WTC11 (cell line): ENCODE measurements at regions not wholly inside any gene's neighbourhood (a gene's known extent, or its start where the extent isn't known, plus 50 kb on each side); places are given as distances from the start of the nearest gene placed in this dataset.

Experiments
- ATAC-seq: fragments of 200-7000 bp; cut with Tn5 transposase; 2 replicates; pipeline ENCODE4 v1.10.0; 2021; ENCODE audit warnings: mild to moderate bottlenecking, moderate library complexity
- CTCF ChIA-PET: fragments of 300-600 bp; sonication (Branson Sonifier 250); formaldehyde crosslinking; loops from one replicate; lab custom pipeline; 2021; ENCODE audit warnings: antibody characterized with exemption; lab: Charles Lee
- POLR2A ChIA-PET: fragments of 350-600 bp; sonication (Branson Sonifier 250); formaldehyde crosslinking; loops from one replicate; lab custom pipeline; 2021; ENCODE audit warnings: antibody characterized with exemption; lab: Charles Lee
- DNase-seq: peaks from one replicate; pipeline ENCODE4 v3.0.0; 2021; ENCODE audit warnings: low spot score
- H3K27ac Mint-ChIP-seq: 2 replicates; pipeline ENCODE4 v1.8.0; 2021; ENCODE audit warnings: mixed read lengths
- H3K27me3 Mint-ChIP-seq: 2 replicates; pipeline ENCODE4 v1.8.0; 2021; ENCODE audit warnings: low read depth, mild to moderate bottlenecking, moderate library complexity, mixed read lengths
- H3K36me3 Mint-ChIP-seq: 2 replicates; pipeline ENCODE4 v1.8.0; 2021; ENCODE audit warnings: mixed read lengths
- H3K4me1 Mint-ChIP-seq: 2 replicates; pipeline ENCODE4 v1.8.0; 2022; ENCODE audit warnings: mixed read lengths
- H3K4me3 Mint-ChIP-seq: 2 replicates; pipeline ENCODE4 v1.8.0; 2021; ENCODE audit warnings: mild to moderate bottlenecking, moderate library complexity, mixed read lengths
- H3K9me3 Mint-ChIP-seq: 2 replicates; pipeline ENCODE4 v1.8.0; 2021; ENCODE audit warnings: mixed read lengths
- ARID4B ChIP-seq: sonication (generic); formaldehyde crosslinking; IDR thresholded peaks from 2 replicates; pipeline ENCODE4 v1.8.0; 2023; ENCODE audit warnings: missing genetic modification reagents, mild to moderate bottlenecking, borderline replicate concordance
- ATF3 ChIP-seq: sonication (generic); formaldehyde crosslinking; conservative IDR thresholded peaks from 2 replicates; pipeline ENCODE4 v1.8.1; 2022; ENCODE audit warnings: mild to moderate bottlenecking, missing genetic modification reagents
- CBFB ChIP-seq: sonication (generic); formaldehyde crosslinking; IDR thresholded peaks from 2 replicates; pipeline ENCODE4 v1.8.1; 2022; ENCODE audit warnings: mild to moderate bottlenecking, low read depth, missing genetic modification reagents
- GABPB1 ChIP-seq: sonication (generic); formaldehyde crosslinking; IDR thresholded peaks from 2 replicates; pipeline ENCODE4 v1.8.1; 2023; ENCODE audit warnings: mild to moderate bottlenecking, missing genetic modification reagents
- IRF2 ChIP-seq: sonication (generic); formaldehyde crosslinking; IDR thresholded peaks from 2 replicates; pipeline ENCODE4 v1.8.0; 2022; ENCODE audit warnings: low read depth, missing genetic modification reagents, borderline replicate concordance
- MYBL2 ChIP-seq: sonication (generic); formaldehyde crosslinking; IDR thresholded peaks from 2 replicates; pipeline ENCODE4 v1.8.1; 2023; ENCODE audit warnings: mild to moderate bottlenecking, moderate library complexity, missing genetic modification reagents
- RELA ChIP-seq: sonication (generic); formaldehyde crosslinking; IDR thresholded peaks from 2 replicates; pipeline ENCODE4 v1.8.1; 2022; ENCODE audit warnings: missing genetic modification reagents, mild to moderate bottlenecking, borderline replicate concordance
- RORB ChIP-seq: fragments of 250-450 bp; sonication (Bioruptor Pico); IDR thresholded peaks from 2 replicates; pipeline ENCODE4 v1.9.0; 2021; ENCODE audit warnings: mild to moderate bottlenecking
- SMAD4 ChIP-seq: sonication (generic); formaldehyde crosslinking; IDR thresholded peaks from 2 replicates; pipeline ENCODE4 v1.8.0; 2022; ENCODE audit warnings: mild to moderate bottlenecking, missing genetic modification reagents
- TCF7 ChIP-seq: sonication (generic); formaldehyde crosslinking; IDR thresholded peaks from 2 replicates; pipeline ENCODE4 v1.8.0; 2022; ENCODE audit warnings: mild to moderate bottlenecking, low read depth, missing genetic modification reagents, moderate library complexity
- TP53 ChIP-seq: sonication (generic); formaldehyde crosslinking; IDR thresholded peaks from 2 replicates; pipeline ENCODE4 v1.8.1; 2023; ENCODE audit warnings: mild to moderate bottlenecking, missing genetic modification reagents
- USF2 ChIP-seq: sonication (generic); formaldehyde crosslinking; IDR thresholded peaks from 2 replicates; pipeline ENCODE4 v1.8.1; 2023; ENCODE audit warnings: mild to moderate bottlenecking, missing genetic modification reagents, moderate library complexity
- ZMAT4 ChIP-seq: fragments of 250-450 bp; sonication (Bioruptor Pico); IDR thresholded peaks from 2 replicates; pipeline ENCODE4 v1.9.0; 2021; ENCODE audit warnings: mild to moderate bottlenecking
- ZNF138 ChIP-seq: sonication (generic); formaldehyde crosslinking; conservative IDR thresholded peaks from 2 replicates; pipeline ENCODE4 v1.8.1; 2022; ENCODE audit warnings: mild to moderate bottlenecking, moderate library complexity, missing genetic modification reagents
- ZNF416 ChIP-seq: fragments of 250-450 bp; sonication (Bioruptor Pico); IDR thresholded peaks from 2 replicates; pipeline ENCODE4 v1.9.0; 2021; ENCODE audit warnings: mild to moderate bottlenecking, inconsistent platforms
- TF ChIP-seq, protein P1 (sequence below): sonication (generic); formaldehyde crosslinking; IDR thresholded peaks from 2 replicates; pipeline ENCODE4 v1.8.0; 2022; ENCODE audit warnings: mild to moderate bottlenecking, missing genetic modification reagents
- TF ChIP-seq, protein P2 (sequence below): sonication (generic); formaldehyde crosslinking; IDR thresholded peaks from 2 replicates; pipeline ENCODE4 v1.8.0; 2022; ENCODE audit warnings: missing genetic modification reagents
- TF ChIP-seq, protein P3 (sequence below): fragments of 250-450 bp; sonication (Bioruptor Pico); IDR thresholded peaks from 2 replicates; pipeline ENCODE4 v1.9.0; 2021; ENCODE audit warnings: mild to moderate bottlenecking
- TF ChIP-seq, protein P4 (sequence below): sonication (generic); formaldehyde crosslinking; IDR thresholded peaks from 2 replicates; pipeline ENCODE4 v1.8.1; 2022; ENCODE audit warnings: low read depth, mild to moderate bottlenecking, moderate library complexity, missing genetic modification reagents, borderline replicate concordance

- ChIA-PET POLR2A (interaction anchor here (0.6 kb wide), 1 partner anchor 113 kb away, joined by 3 read pairs; no protein-coding TSS in a partner anchor), CTCF (interaction anchor here (0.6 to 1.0 kb wide), 5 partner anchors 70 to 525 kb away, joined by 3 to 5 read pairs (median 3); partner anchors contain the start of gene NECTIN1)
- Mint-ChIP-seq H3K4me3 (no peak overlapping the region), H3K9me3 (peaks cover 11% of the 10 kb centered on the region), H3K36me3 (peaks cover 3% of the 10 kb centered on the region), H3K27me3 (peaks cover 6% of the 10 kb centered on the region), H3K4me1 (peaks cover 15% of the 10 kb centered on the region), H3K27ac (no peak overlapping the region)
- TF ChIP-seq TP53 (CRISPR knock-in tag) (no peak), ATF3 (CRISPR knock-in tag) (no peak), CBFB (CRISPR knock-in tag) (no peak), MYBL2 (CRISPR knock-in tag) (no peak), SMAD4 (CRISPR knock-in tag) (no peak), USF2 (CRISPR knock-in tag) (no peak), GABPB1 (CRISPR knock-in tag) (no peak), ZNF138 (CRISPR knock-in tag) (no peak), ZMAT4 (CRISPR knock-in tag) (no peak), RELA (no peak), ARID4B (CRISPR knock-in tag) (no peak)
- TF ChIP-seq, protein P1, sequence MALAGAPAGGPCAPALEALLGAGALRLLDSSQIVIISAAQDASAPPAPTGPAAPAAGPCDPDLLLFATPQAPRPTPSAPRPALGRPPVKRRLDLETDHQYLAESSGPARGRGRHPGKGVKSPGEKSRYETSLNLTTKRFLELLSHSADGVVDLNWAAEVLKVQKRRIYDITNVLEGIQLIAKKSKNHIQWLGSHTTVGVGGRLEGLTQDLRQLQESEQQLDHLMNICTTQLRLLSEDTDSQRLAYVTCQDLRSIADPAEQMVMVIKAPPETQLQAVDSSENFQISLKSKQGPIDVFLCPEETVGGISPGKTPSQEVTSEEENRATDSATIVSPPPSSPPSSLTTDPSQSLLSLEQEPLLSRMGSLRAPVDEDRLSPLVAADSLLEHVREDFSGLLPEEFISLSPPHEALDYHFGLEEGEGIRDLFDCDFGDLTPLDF (CRISPR knock-in tag) = no peak
- TF ChIP-seq, protein P2, sequence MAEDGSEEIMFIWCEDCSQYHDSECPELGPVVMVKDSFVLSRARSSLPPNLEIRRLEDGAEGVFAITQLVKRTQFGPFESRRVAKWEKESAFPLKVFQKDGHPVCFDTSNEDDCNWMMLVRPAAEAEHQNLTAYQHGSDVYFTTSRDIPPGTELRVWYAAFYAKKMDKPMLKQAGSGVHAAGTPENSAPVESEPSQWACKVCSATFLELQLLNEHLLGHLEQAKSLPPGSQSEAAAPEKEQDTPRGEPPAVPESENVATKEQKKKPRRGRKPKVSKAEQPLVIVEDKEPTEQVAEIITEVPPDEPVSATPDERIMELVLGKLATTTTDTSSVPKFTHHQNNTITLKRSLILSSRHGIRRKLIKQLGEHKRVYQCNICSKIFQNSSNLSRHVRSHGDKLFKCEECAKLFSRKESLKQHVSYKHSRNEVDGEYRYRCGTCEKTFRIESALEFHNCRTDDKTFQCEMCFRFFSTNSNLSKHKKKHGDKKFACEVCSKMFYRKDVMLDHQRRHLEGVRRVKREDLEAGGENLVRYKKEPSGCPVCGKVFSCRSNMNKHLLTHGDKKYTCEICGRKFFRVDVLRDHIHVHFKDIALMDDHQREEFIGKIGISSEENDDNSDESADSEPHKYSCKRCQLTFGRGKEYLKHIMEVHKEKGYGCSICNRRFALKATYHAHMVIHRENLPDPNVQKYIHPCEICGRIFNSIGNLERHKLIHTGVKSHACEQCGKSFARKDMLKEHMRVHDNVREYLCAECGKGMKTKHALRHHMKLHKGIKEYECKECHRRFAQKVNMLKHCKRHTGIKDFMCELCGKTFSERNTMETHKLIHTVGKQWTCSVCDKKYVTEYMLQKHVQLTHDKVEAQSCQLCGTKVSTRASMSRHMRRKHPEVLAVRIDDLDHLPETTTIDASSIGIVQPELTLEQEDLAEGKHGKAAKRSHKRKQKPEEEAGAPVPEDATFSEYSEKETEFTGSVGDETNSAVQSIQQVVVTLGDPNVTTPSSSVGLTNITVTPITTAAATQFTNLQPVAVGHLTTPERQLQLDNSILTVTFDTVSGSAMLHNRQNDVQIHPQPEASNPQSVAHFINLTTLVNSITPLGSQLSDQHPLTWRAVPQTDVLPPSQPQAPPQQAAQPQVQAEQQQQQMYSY (CRISPR knock-in tag) = no peak
- DNase-seq (no peak), ATAC-seq (no peak)
These were observed 134.2 kb upstream of the NECTIN1 start for GRCh38 chr11:119863236-119863635.

- ChIA-PET POLR2A (no interaction called here), CTCF (no interaction called here)
- Mint-ChIP-seq H3K4me3 (no peak overlapping the region), H3K36me3 (peaks cover 3% of the 10 kb centered on the region), H3K27ac (no peak overlapping the region), H3K9me3 (peaks cover 6% of the 10 kb centered on the region), H3K27me3 (peaks cover 14% of the 10 kb centered on the region), H3K4me1 (peaks cover 8% of the 10 kb centered on the region; the same call in 1 of the 2 replicates)
- TF ChIP-seq, protein P3, sequence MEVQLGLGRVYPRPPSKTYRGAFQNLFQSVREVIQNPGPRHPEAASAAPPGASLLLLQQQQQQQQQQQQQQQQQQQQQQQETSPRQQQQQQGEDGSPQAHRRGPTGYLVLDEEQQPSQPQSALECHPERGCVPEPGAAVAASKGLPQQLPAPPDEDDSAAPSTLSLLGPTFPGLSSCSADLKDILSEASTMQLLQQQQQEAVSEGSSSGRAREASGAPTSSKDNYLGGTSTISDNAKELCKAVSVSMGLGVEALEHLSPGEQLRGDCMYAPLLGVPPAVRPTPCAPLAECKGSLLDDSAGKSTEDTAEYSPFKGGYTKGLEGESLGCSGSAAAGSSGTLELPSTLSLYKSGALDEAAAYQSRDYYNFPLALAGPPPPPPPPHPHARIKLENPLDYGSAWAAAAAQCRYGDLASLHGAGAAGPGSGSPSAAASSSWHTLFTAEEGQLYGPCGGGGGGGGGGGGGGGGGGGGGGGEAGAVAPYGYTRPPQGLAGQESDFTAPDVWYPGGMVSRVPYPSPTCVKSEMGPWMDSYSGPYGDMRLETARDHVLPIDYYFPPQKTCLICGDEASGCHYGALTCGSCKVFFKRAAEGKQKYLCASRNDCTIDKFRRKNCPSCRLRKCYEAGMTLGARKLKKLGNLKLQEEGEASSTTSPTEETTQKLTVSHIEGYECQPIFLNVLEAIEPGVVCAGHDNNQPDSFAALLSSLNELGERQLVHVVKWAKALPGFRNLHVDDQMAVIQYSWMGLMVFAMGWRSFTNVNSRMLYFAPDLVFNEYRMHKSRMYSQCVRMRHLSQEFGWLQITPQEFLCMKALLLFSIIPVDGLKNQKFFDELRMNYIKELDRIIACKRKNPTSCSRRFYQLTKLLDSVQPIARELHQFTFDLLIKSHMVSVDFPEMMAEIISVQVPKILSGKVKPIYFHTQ = no peak
- TF ChIP-seq, protein P4, sequence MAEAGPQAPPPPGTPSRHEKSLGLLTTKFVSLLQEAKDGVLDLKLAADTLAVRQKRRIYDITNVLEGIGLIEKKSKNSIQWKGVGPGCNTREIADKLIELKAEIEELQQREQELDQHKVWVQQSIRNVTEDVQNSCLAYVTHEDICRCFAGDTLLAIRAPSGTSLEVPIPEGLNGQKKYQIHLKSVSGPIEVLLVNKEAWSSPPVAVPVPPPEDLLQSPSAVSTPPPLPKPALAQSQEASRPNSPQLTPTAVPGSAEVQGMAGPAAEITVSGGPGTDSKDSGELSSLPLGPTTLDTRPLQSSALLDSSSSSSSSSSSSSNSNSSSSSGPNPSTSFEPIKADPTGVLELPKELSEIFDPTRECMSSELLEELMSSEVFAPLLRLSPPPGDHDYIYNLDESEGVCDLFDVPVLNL = no peak
- TF ChIP-seq ZMAT4 (CRISPR knock-in tag) (no peak), CBFB (CRISPR knock-in tag) (no peak), GABPB1 (CRISPR knock-in tag) (no peak), TCF7 (CRISPR knock-in tag) (no peak), RORB (CRISPR knock-in tag) (no peak), IRF2 (CRISPR knock-in tag) (no peak), ZNF416 (CRISPR knock-in tag) (no peak)
- no peak for ATAC-seq
- DNase-seq = no peak
These were observed 132.2 kb upstream of the NECTIN1 start for GRCh38 chr11:119861160-119861559.
